ENCODE measurements at regions not wholly inside any gene's neighbourhood (a gene's known extent, or its start where the extent isn't known, plus 50 kb on each side); places are given as distances from the start of the nearest gene placed in this dataset.

GRCh38 chr14:53538316-53538881 lies 385.3 kb upstream of the DDHD1 start:
- Histone ChIP-seq H3K36me3 (ENCODE audit: control insufficient read depth, insufficient read depth, low read length) (no peaks in the 10 kb centered on the region), H3K79me2 (ENCODE audit: control insufficient read depth, insufficient read depth, low read length) (no peaks in the 10 kb centered on the region), H3K9ac (ENCODE audit: insufficient read depth, low read length) (no peak overlapping the region), H4K20me1 (ENCODE audit: control insufficient read depth, extremely low read depth, insufficient read depth, low read length) (no peaks in the 10 kb centered on the region), H3K27ac (ENCODE audit: insufficient read depth, low read length) (no peak overlapping the region), H3K27me3 (ENCODE audit: control insufficient read depth, insufficient read depth, low read length) (no peaks in the 10 kb centered on the region), H3K9me3 (ENCODE audit: control insufficient read depth, insufficient read depth, low read depth, low read length) (no peaks in the 10 kb centered on the region), H2AFZ (ENCODE audit: low read length) (no peak overlapping the region), H3K4me1 (ENCODE audit: control insufficient read depth, extremely low read depth, insufficient read depth, low read length) (peaks cover 2% of the 10 kb centered on the region), H3K4me3 (replicated peaks in 1 of 4; ENCODE audit: control extremely low read depth in 1 of 4, insufficient read depth in 1 of 4, low read depth in 3 of 4, low read length in 4 of 4) (no peak overlapping the region), H3K4me2 (ENCODE audit: extremely low read depth, insufficient read depth, low read length) (peak overlapping the region; percentile 16)
- TF ChIP-seq CTCF (conservative IDR thresholded peaks at IDR 0.05 in 1 of 2, IDR thresholded peaks at IDR 0.05 in 1 of 2; ENCODE audit: low read depth in 1 of 2, low read length in 2 of 2) (no peak), EZH2 (IDR thresholded peaks at IDR 0.05; ENCODE audit: low read length, missing control alignments) (no peak)
- peak in 1 of 2 donors; percentile 73 for DNase-seq (ENCODE audit: low read depth in 2 of 2)

- Histone ChIP-seq H3K27ac (ENCODE audit: insufficient read depth, low read length) (no peak overlapping the region), H3K4me3 (replicated peaks in 1 of 4; ENCODE audit: control extremely low read depth in 1 of 4, insufficient read depth in 1 of 4, low read depth in 3 of 4, low read length in 4 of 4) (no peak overlapping the region), H2AFZ (ENCODE audit: low read length) (no peak overlapping the region), H3K9me3 (ENCODE audit: control insufficient read depth, insufficient read depth, low read depth, low read length) (no peaks in the 10 kb centered on the region), H3K4me2 (ENCODE audit: extremely low read depth, insufficient read depth, low read length) (peak overlapping the region; percentile 16), H3K4me1 (ENCODE audit: control insufficient read depth, extremely low read depth, insufficient read depth, low read length) (peaks cover 2% of the 10 kb centered on the region), H3K79me2 (ENCODE audit: control insufficient read depth, insufficient read depth, low read length) (no peaks in the 10 kb centered on the region), H3K9ac (ENCODE audit: insufficient read depth, low read length) (no peak overlapping the region), H4K20me1 (ENCODE audit: control insufficient read depth, extremely low read depth, insufficient read depth, low read length) (no peaks in the 10 kb centered on the region), H3K27me3 (ENCODE audit: control insufficient read depth, insufficient read depth, low read length) (no peaks in the 10 kb centered on the region), H3K36me3 (ENCODE audit: control insufficient read depth, insufficient read depth, low read length) (no peaks in the 10 kb centered on the region)
- TF ChIP-seq CTCF (conservative IDR thresholded peaks at IDR 0.05 in 1 of 2, IDR thresholded peaks at IDR 0.05 in 1 of 2; ENCODE audit: low read depth in 1 of 2, low read length in 2 of 2) (peak; percentile 10 to 21), EZH2 (IDR thresholded peaks at IDR 0.05; ENCODE audit: low read length, missing control alignments) (no peak)
- peak in 1 of 2 donors; percentile 60 for DNase-seq (ENCODE audit: low read depth in 2 of 2)
Measured at GRCh38 chr14:53537422-53538315, 384.5 kb upstream of the DDHD1 start.

GRCh38 chr14:53536446-53536845 lies 383.3 kb upstream of the DDHD1 start:
- no peak overlapping the region for H2AFZ ChIP-seq (ENCODE audit: low read length)
- peaks cover 2% of the 10 kb centered on the region for H3K4me1 ChIP-seq (ENCODE audit: control insufficient read depth, extremely low read depth, insufficient read depth, low read length)
- DNase-seq (ENCODE audit: low read depth in 2 of 2), result no peak

More at GRCh38 chr14:53536446-53536845, 383.3 kb upstream of the DDHD1 start:
- Histone ChIP-seq H3K4me3 (replicated peaks in 1 of 4; ENCODE audit: control extremely low read depth in 1 of 4, insufficient read depth in 1 of 4, low read depth in 3 of 4, low read length in 4 of 4) (no peak overlapping the region), H3K36me3 (ENCODE audit: control insufficient read depth, insufficient read depth, low read length) (no peaks in the 10 kb centered on the region), H3K27ac (ENCODE audit: insufficient read depth, low read length) (no peak overlapping the region), H3K27me3 (ENCODE audit: control insufficient read depth, insufficient read depth, low read length) (no peaks in the 10 kb centered on the region), H3K4me2 (ENCODE audit: extremely low read depth, insufficient read depth, low read length) (no peak overlapping the region), H3K79me2 (ENCODE audit: control insufficient read depth, insufficient read depth, low read length) (no peaks in the 10 kb centered on the region), H4K20me1 (ENCODE audit: control insufficient read depth, extremely low read depth, insufficient read depth, low read length) (no peaks in the 10 kb centered on the region), H3K9ac (ENCODE audit: insufficient read depth, low read length) (no peak overlapping the region), H3K9me3 (ENCODE audit: control insufficient read depth, insufficient read depth, low read depth, low read length) (no peaks in the 10 kb centered on the region)
- TF ChIP-seq EZH2 (IDR thresholded peaks at IDR 0.05; ENCODE audit: low read length, missing control alignments) (no peak), CTCF (conservative IDR thresholded peaks at IDR 0.05 in 1 of 2, IDR thresholded peaks at IDR 0.05 in 1 of 2; ENCODE audit: low read depth in 1 of 2, low read length in 2 of 2) (no peak)

Data from fibroblast of lung (primary cell).